HG03135 (cell line): ENCODE measurements at regions not wholly inside any gene's neighbourhood (a gene's known extent, or its start where the extent isn't known, plus 50 kb on each side); places are given as distances from the start of the nearest gene placed in this dataset.

Experiments used
- ATAC-seq: cut with Tn5 transposase; IDR thresholded peaks from one replicate; pipeline ENCODE4 v1.9.1; 2021; ENCODE audit warnings: mild to moderate bottlenecking, moderate library complexity; ENCODE audit not compliant: unreplicated experiment

DNA sequence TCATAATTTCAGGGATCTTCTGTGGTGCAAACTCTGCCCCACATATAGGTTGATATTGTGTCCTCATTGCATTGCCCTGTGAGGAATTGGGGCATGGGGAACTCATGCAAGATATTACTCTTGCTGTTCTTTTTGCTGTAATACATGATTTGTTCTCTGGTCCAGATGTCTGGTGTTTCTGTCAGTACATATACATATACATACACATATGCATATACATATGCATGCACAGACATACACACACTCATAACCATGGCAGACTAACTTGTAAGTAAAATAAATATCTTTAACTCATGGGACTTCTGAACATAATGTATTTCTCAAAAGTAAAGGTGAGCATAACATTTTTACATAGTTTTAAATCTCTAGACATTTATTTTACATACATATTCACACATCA, 438.3 kb downstream of the CD109 start:
- ATAC-seq, result no peak

DNA sequence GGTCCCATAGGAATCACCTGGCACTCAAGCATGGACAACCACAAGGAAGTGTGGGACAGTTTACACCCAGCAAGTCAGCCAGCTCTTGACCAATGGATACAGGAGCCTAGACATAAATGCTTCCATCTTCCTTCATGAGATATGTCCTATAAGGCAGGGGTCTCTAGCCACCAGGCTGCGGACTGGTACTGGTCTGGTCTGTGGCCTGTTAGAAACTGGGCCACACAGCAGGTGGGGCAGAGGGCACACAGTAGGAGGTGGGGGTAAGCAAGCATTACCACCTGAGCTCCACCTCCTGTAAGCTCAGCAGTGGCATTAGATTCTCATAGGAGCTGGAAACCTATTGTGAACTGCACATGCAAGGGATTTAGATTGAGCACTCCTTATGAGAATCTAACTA, 437.1 kb downstream of the CD109 start:
- no peak for ATAC-seq

DNA sequence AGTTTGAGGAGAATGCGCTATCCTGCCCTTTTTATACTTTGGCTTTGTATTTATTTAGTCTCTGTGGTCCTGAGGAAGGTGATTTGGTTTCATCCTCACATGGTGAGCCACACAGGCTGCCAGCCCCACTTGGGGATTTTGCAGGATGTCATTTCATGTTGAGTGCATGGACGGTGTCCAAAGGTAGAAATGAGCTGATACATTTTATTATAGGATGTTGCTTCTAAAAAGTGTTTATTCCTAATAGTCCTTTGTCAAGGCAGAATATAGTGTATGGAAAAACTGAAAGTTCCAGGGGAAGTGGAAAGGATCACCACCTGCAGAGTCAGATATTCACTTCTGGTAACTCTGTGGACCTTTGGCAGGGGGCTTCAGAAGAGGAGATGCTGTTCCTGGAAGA, 434.6 kb downstream of the CD109 start:
- ATAC-seq, result no peak

DNA sequence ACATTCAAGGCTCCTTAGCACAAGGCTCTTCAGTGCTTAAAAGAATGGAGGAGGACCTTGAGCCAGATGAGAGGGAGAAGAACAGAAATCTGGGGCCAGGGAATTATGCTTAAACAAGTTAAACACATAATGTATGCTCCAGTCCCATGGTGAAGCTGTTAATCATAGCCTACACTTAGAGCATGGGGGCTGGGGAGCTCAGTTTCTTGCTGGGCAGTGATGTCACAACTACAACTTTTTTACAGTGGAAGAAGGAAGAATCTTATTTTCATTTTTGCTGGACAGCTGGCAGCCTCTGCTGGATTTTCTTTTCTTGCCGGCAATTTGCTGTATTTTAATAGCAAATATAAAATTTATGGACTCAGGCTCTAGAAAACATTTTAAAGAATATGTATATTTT, 432.5 kb downstream of the CD109 start:
- ATAC-seq, result no peak

DNA sequence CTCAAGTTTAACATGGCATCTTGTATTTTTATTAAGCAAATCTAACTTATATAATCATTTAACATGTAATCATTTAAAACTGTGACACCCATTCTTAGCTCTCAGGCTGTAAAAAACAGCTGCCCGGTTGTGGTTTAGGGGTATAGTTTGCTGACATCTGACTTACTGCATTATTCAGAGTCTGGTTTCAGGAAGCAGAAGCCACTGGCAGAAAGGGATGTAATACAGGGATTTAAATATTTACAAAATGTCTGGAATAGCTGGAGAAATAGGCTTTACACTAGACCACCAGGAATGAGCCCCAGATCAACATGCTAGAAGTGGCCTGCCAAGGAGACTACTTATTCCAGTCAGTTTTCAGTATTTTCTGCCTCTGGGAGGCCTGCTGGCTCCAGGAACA, 421.1 kb downstream of the CD109 start:
- ATAC-seq, result no peak

DNA sequence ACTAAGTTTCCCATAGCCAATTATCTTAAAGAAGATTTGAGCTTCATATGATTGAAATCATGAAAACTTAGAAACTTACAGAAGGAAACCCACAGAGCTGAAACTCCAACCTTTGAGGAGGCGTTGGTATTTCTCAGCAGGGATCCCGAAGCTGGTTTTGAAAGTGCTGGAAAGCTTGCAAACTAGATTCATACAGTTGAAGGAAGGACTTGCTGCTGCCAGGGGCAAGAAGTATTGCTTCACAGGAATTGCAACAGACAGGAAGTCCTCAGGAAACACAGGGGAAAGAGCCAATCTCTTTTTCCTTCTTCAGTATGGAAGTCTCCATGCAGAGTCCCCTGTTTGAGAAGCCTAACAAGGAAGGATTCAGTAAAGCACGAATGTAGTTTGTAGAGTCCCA, 419.7 kb downstream of the CD109 start:
- ATAC-seq, result no peak

DNA sequence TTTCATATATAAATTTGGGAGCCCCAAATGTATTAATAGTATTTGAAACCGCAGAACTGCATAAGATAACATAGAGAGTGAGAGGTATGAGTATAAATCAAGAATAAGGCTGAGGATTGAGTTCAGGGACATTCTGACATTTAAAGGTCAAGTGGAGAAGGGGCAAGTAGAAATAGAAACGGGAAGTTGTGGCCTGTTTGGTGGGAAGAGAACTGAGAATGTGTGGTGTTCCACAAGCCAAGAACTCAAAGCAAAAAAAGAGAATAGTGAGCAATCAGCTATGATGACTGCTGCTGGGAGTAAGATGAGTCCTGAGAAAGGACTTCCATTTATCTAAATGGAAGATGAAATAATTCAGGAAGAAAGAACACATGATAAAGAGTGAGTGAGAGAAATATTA, 418.4 kb downstream of the CD109 start:
- no peak for ATAC-seq

DNA sequence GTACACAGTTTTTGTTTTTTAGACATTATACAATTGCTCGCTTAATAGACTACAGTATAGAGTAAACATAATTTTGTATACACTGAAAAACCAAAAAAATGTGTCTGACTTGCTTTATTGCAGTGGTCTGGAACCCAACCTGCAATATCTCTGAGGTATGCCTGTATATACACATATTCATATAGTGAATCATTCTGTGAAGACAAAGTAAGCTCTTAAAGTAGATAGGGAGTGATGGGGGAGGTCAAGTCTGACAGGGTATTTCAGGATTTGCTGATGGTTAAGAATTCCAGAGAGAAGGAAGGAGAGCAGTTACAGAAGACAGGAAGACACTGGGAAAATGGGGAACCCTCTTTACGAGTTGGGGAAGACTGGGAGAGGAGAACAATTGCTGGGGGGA, 417.9 kb downstream of the CD109 start:
- ATAC-seq, result no peak

DNA sequence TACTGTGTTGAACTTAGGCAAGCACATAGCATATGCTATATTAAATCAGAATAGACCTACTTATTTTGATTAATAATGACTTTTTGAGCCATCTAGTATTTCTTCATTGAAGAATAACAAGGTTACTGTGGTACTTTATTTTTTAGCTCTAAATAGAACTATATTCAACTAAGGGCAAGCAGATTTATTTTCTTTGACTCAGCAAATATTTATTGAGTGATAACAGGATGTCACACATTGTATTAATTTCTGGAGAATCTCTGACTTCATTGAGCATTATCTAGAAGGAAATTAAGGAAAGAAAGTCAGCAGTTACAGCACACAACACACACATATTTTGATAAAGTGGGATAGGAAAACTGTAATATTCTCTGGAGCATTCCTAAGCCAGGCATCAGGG, 407.4 kb downstream of the CD109 start:
- no peak for ATAC-seq

DNA sequence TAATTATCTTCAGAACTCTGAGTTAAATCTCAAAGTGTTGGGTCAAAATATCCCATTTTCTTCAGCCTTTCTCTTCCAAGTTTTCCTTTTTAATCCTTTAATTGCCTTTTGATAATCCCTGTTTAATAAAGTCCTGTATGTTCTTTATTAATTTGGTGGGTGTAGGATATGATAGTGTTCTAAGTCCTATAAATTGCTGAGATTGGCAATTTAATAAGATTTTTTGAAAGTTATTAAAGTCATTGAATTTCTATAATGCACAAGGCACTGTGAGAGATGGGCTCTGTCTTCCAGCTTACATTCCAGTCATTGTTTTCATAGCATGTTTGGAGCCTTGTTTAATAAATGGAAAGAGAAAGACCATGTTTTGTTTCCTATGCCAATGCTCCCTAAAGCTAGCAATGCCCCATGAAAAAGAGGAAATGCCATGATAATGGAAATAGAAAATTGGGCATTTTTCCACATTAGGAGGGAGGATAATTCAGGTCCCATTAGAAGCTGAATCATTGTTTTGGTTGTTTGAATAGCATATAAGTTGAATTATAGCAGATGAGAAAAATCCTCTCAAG, 404.8 kb downstream of the CD109 start:
- no peak for ATAC-seq

DNA sequence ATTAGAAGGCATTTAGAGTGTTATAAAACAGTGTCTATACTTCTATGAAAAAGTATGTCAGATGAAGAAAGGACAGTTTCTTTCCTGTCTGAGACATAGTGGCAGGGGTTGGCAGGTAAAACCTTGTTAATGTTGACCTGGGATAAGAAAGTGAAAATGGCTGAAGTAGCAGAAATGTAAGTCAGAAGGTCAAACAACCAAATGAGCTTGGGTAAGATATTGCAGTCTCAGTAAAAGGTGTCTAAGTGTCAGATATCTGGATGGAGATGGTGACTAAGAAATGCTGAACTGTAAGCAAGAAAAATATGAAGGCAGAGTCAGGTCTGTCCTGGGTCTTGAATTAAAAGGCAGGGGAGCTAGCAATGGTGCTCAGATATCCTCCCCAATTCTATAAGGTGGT, 400.3 kb downstream of the CD109 start:
- no peak for ATAC-seq

DNA sequence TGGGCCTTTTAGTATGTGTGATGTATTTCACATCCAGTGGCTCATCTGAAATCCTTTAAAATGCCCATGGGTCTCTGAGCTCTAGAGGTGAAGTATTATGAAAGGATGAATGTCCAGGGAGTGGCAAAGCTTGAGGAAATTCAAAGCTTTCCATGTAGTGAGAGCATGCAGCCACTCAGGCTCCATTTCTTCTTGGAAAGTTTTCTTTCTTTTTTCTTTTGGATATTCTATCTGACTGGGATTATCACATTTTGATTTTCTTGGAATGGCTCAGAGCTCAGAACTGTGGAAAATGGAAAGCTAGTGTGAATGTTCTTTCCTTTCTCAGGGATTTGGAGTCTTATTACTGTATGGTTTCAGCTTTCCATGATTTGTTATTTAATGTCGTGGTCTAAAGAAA, 397.4 kb downstream of the CD109 start:
- no peak for ATAC-seq

DNA sequence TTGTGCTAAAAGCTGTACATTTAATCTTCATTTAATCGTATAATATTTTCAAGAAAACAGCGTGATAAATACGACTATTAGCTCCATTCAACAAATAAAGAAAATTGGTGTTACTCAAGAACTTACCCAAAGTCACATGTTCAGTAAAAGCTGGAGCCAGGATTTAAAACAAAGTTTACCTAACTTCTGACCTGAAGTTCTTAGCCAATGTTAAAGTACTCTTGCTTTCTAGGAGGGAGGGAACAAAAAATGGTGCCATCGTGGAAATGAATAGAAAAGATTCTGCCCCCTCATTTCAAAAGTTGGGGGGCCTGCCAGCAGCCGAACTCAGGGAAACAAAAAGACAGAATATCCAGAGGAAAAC, 395.8 kb downstream of the CD109 start:
- no peak for ATAC-seq

DNA sequence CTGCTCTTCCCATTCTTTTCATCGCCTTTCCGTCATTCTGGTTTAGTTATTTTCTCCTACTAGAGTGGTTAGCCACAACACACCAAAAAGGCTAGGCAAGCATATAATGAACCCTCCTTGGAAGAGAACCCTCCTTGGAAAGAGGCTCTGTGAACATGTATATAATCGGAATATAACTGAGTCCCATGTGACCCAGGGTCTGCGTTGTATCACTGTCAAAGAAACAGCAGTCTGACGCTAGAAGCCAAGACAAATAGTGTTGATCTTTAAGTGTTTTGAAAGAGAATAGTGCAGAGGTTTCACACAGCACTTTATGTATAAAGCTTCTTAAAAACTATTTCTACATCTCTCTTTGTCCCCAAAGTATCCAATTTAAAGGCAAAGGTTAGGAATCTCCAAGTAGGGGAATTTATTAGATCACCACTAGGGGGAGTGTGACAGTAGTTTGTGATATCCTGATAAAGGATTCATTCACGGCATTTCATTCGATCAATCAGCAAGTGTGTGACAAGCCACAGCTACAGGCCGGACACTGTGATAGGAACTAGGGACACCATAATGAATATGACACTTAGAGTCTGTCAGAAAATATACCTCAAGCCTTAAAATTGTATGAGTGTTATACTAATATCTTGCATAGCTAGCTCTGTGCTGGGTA, 395.3 kb downstream of the CD109 start:
- no peak for ATAC-seq

DNA sequence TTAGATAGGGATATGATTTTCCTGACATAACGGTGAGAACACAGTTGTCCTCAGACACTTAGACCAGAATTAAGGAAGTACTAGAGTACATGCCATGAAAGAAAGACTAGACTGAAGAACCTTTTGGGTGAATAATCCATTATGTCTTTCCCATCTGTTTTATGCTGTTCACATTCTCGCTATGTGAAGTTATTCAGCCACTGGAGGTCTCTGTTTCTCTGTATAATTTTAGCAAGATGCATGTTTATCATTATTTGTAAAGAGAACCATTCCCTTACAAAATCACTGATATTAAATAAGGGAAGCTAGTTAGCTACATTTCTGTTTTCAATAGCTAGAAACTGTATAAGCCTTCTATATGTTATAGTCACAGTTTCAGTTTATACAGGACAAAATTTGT, 391.9 kb downstream of the CD109 start:
- no peak for ATAC-seq

DNA sequence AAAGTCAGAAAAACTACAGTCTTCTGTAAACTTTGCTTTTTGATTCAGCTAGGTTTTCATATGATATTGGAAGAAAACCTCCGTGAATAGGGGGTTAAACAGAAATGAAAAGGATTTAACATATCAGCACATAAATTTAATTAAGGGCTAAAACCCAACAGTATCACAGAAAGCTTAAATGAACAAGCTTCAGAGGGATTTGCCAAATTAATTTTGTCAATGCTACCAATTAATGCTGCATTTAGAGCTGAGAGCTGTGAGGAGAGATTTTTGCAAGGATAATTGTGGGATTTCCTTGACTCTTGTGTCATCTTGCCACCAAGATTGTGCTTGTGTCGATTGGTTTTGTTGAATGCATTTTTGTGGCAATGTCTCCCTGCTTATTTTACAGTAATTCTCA, 379.9 kb downstream of the CD109 start:
- no peak for ATAC-seq

DNA sequence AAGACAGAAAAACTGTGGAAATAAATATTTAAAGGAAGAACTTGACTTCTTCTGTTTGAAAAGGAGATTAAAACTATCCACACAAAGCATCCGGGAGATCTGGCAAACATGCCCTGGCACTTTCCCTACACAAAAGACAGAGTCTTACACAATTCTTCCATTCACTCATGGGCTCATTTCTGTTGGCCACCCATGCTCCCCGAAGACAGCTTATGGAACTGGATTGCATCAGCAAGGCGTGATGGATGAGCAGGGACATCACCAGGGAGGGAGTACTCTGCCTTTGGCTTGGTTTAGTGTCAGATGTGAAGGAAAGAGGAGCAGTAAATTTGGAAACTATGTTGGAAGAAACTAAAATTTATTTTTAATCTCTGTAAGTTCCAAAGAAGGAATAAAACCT, 379.3 kb downstream of the CD109 start:
- ATAC-seq, result no peak

DNA sequence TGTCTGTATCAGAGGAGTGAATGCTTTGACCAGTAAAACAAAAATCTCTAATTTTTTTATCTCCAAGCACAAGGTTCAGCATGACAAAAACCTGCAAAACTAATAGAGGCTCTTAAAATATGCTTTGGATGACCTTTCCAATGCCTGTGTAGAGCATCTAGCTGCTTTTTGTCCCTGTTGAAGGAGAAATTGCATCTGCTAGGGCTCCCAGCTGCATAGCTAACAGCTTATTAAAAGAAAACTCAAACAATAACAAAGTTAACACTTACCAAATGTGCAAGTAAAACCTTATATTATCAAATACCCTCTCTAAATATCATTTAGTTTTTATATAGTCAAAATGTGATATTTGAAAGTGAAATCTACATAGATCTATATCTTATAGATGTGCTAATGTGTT, 378.6 kb downstream of the CD109 start:
- no peak for ATAC-seq

DNA sequence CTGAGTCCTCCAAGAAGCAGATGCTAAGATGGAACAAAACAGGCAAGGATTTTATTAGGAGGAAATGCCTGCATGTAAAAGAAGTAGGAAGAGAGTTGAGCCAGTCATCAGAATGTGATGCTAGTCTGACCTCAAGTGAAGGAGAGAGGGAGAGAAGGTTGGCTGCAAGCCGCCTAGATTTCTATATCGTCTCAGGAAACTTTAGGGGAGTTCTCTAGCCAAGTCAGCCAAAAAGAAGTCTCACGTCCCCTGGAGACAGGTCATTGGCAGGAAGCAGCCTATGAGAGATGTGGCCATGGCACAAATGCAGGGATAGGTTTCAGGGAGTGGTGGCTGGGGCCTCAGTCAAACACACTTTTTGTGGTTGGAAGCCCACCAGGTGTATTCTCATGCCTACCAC, 378.0 kb downstream of the CD109 start:
- no peak for ATAC-seq

DNA sequence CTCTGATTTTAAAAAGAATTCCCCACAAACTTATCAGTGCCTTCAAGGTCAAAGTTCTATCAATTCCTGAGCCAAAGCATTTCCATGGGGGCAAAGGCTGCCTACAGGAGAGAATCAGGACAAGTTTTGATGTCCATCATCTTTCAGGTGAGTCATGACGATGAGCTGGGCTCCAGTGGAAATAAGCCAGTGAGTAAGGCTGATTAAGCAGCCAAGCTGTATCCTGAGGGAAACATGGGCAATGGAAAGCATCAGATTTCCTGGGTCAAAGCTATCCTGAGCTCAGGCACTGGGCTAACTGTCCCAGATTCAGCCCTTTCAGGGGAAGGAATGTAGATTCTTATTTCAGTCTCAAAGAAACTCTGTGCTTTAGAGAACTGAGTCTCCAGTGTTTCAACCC, 377.4 kb downstream of the CD109 start:
- ATAC-seq, result no peak

DNA sequence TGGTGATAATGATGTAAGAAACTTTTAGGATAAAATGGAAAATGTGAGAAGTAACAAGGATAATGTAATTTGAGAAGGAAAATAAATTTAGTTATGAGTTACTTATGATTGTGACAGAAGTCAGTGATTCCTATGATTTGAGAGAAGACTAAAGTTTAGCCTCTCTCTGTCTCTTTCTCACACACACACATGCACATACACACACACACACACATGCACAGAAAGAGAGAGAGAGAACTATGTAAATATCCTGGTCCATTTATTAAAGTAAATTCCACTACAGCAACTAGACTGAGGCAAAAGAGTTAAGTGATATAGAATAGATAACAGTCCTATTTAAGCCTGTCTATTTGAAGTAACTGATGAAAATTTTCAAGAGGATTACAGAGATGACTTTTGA, 375.2 kb downstream of the CD109 start:
- no peak for ATAC-seq

DNA sequence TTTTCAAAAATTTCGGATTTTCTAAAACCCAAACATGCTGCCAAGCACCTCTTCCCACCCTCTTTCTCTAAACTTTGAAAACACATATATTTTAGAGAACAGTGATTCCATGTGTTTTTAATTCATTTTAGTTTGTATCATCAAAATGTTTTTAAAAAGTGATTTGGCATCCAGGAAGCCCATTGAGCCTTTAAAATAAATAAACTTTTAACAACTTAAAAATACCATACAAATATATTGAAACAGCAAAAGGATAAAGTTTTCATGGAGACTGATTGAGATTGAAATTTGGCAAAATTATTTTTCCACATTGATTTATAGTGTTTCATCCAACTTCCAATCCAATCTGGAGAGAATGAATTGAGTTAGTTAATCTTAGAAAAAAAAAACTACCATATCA, 374.7 kb downstream of the CD109 start:
- no peak for ATAC-seq

DNA sequence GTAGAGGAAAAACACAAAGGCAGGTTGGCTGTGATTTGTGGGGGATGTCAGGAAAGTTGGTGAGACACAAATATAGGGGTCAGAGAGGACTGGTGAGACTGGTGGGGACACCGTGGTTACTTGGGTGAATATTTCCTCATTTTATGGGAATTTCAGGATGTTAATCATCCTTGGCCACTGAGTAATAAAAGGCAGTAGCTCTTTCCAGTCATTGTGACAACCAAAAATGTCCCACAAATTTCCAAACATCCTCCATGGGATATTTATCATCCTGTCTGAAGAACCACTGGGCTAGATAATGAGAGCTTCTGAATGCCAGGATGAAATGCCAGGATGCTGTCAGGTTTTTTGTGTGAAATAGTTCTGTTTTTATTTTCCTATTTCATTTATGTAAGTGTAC, 374.1 kb downstream of the CD109 start:
- ATAC-seq, result no peak
